CD4-positive, alpha-beta T cell treated with Interleukin-15 for 4 hours (primary cell): ENCODE measurements at regions not wholly inside any gene's neighbourhood (a gene's known extent, or its start where the extent isn't known, plus 50 kb on each side); places are given as distances from the start of the nearest gene placed in this dataset.

Experiments
- DNase-seq: peaks from one replicate; pipeline ENCODE4 v3.0.0-alpha.2; 2020; ENCODE audit warnings: low spot score

DNA sequence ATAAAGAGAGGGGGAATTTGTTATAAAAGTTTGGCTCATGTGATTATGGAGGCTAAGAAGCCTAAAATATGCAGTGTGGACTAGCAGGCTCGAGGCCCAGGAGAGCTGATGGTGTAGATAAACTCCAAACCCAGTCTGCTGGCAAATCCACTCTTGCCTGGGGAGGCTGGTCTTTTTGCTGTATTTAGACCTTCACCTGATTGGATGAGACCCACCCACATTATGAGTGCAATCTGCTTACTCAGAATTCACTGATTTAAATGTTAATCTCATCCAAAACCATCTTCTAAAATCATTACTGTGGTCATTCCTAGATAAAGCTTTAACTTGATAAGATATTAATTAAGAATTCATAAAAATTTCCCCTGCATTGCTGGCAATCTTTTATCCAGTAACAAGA lies 473.2 kb downstream of the TMA16 start:
- no peak for DNase-seq

GRCh38 chr4:163969291-163969690 lies 474.8 kb downstream of the TMA16 start:
- no peak for DNase-seq

- DNase-seq = no peak
These were observed 482.1 kb downstream of the TMA16 start for GRCh38 chr4:163976588-163976987.

DNA sequence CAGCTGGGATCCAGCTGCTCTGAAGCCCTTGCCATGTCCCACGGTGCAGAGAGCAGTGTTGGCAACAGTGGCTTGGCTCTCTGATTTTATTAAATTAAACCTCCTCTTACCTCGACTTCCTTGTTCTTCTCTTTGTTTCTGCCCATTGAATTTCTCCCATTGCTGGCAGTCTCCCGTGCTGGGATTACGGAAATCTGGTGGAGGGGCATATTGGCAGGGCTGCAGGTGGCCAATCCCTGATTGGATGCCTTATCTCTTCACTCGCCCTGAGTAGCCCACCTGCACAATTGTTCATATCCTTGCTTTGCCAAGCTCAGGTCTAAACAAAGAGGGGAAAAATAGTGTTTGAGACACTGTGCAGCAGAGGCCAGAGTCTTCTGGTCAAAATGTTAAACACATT lies 493.9 kb downstream of the TMA16 start:
- no peak for DNase-seq

GRCh38 chr4:163988865-163989264 lies 494.4 kb downstream of the TMA16 start:
- DNase-seq = no peak

GRCh38 chr4:163991298-163991865 lies 496.9 kb downstream of the TMA16 start:
- no peak for DNase-seq

GRCh38 chr4:164009435-164009834 lies 514.9 kb downstream of the TMA16 start:
- DNase-seq = no peak

DNA sequence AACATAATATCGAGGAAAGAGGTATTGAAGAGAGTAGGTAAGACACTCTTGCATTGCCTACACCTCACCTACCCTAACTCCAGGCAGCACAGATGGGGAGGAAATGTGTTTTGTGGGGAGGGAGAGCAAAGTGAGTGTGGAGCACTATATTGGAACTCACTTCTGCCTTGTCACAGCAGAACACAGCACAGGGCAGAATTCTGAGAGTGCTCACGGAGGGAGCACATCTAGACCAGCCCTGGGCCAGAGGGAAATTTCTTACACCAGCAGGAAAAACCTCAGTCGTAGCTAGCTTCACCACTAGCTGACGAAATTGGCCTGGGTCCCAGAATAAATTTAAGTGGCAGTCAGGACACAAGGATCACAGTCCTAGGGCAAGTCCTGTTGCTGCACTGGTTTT lies 517.3 kb downstream of the TMA16 start:
- DNase-seq = no peak

DNA sequence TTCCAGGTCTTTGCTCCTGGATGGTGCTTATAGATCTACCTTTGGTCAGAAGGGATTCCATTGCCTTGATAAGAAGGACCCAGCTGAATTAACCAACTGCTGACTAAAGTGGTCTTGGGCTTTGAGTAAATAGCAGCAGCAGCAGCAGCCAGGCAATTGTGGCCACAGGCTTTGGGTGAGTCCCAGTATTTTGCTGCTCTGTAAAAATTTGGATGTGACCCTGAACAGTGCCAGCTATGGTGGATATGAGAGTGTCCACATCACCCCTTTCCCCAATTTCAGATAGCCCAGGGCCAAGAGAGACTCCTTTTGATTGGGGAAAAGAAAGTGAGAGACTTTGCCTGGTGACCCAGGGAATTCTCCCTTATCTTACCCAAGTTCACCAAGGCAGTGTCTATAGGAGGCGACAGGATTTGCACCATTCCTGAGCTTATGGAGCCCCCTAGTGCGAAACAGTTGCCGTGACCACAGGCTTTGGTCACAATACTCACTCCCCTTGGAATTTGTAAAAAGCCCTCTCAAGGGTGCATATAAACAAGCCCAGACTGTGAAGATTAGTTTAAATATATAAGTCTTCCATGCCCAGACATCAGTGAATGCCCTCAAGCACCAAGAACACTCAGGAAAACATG lies 518.0 kb downstream of the TMA16 start:
- peak; percentile 15 for DNase-seq

DNA sequence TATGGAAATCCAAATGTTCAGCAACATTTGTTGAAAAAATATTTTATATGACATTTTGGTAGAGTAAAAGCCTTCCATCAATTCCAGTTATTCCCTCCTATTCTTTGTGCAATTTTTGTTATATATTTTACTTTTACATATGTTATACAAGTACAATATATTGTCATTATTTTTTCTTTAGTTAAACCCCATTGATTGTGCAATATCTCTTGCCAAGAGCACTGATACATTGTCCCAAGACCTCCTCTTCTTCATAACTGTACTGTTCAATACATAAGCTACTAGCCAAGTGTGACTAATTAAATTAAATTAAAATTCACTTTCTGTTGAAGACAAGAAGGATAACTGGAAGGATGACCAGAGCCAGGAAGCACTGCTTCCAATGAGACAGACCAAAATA lies 527.5 kb downstream of the TMA16 start:
- DNase-seq = no peak

- no peak for DNase-seq
These were observed 528.7 kb downstream of the TMA16 start for GRCh38 chr4:164023214-164023613.

DNA sequence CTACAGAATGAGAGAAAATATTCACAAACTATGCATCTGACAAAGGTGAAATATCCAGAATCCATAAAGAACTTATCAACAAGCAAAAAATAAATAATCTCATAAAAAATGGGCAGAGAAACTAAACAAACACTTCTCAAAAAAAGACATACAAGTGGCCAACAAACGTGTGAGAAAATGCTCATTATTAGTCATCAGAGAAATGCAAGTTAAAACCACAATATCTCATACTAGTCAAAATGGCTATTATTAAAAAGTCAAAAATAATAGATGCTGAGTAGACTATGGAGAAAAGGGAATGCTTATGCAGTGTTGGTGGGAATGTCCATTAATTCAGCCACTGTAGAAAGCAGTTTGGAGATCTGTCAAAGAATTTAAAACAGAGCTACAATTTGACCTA lies 533.3 kb downstream of the TMA16 start:
- DNase-seq = no peak

GRCh38 chr4:164039482-164039881 lies 545.0 kb downstream of the TMA16 start:
- DNase-seq = no peak

DNA sequence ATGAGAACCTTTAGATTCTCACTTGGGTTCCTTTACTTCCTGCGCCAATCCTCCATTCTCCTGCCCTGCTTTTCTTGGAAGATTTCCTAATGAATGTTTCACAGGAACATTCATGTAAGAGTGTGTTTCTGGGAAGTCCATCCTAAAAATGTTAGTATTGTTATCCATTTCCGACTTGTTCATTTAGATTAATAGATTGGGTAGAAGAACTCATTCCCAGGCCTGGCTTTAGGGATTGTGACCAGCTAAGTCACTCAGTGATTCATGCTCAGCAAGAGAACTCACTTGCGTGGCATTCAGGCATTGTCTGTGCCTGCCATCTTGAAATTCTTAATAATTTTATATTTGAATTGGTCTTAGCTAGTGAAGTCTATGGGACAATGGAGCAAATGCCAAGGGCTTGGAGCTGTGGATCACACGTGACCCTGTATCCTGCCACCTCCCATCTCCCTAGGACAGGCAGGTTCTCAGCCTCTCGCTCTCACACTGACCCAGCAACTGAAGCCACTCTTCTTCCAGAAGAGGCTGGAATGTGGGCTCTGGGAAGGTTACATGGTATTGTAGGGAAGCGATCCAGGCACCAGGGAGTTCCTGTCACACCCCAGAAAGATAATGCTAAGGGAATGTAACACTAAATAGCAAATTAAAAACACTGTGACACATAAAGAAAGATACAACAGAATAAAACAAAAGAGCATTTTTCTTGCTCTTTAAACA lies 562.1 kb downstream of the TMA16 start:
- no peak for DNase-seq

DNA sequence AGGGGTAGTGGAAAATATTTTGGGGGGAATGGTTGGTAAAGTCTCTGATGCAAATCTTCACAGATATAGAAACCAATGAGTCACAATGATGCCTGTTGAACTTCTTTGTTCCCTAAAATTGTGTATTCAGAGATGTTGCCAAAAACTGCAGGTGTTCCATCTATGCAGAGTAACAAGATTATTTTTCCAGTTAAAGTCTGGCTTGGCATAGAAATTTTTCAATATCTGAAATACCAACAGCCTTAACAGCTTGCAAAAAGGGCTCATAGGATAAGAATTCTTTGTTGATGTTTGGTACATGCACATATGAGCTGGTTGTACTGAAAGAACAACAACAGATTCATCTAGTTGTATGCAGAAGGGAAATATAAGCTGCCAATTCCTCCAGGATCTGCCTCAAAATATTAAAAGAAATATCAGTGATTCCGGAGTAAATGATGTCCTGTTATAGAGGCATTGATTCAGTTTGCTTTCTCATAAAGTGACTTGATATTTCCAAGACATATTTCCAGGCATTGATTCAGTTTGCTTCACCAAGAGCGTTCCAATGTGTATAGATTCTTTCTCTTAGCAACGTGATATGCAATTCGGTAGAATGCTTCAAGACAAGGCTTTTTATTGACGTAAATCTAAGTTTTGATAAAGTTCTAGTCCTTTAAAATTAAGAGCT lies 564.4 kb downstream of the TMA16 start:
- DNase-seq = no peak

DNA sequence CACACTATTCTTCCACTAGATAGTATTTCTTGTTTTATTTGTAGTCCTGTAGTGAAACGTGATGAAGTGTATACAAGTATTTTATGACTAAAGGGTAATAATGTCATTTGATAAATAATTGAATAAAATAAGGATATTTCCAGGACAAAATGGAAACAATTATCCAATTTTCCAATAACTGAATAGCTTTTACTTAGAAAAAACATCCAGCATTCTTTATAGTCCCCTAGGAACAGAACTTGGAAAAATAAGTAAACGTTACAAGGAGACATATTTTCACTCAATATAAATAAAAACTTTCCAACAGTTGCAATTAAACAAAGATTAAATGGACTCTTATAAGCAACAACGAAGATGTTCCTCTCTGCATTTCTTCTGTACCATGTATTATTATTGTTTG lies 566.0 kb downstream of the TMA16 start:
- DNase-seq = no peak

DNA sequence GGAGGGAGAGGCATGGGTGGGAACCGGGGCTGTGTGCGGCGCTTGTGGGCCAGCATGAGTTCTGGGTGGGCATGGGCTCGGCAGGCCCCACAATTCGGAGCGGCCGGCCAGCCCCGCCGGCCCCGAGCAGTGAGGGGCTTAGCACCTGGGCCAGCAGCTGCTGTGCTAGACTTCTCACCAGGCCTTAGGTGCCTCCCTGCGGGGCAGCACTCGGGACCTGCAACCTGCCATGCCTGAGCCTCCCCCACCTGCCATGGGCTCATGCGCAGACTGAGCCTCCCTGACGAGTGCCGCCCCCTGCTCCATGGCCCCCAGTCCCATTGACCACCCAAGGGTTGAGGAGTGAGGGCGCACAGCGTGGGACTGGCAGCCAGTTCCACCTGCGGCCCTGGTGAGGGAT lies 573.9 kb downstream of the TMA16 start:
- no peak for DNase-seq

DNA sequence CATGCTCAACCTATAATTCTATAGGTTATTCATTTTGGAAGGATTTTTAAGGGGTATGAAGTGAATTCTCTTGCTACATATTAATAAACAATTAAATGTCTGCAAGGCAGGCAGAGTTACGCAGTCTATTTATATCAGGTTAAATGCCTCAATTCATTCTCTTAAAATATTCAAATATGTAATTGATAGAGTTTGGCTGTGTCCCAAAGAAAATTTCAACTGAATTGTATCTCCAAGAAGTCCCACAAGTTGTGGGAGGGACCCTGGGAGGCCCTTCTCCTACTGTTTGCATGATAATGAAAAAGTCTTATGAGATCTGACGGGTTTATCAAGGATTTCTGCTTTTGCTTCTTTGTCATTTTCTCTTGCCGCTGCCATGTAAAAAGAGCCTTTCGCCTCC lies 576.1 kb downstream of the TMA16 start:
- no peak for DNase-seq

GRCh38 chr4:164081371-164081770 lies 586.9 kb downstream of the TMA16 start:
- no peak for DNase-seq

GRCh38 chr4:164081801-164082200 lies 587.3 kb downstream of the TMA16 start:
- DNase-seq = no peak

- no peak for DNase-seq
These were observed 593.2 kb downstream of the TMA16 start for GRCh38 chr4:164087733-164088132.

DNA sequence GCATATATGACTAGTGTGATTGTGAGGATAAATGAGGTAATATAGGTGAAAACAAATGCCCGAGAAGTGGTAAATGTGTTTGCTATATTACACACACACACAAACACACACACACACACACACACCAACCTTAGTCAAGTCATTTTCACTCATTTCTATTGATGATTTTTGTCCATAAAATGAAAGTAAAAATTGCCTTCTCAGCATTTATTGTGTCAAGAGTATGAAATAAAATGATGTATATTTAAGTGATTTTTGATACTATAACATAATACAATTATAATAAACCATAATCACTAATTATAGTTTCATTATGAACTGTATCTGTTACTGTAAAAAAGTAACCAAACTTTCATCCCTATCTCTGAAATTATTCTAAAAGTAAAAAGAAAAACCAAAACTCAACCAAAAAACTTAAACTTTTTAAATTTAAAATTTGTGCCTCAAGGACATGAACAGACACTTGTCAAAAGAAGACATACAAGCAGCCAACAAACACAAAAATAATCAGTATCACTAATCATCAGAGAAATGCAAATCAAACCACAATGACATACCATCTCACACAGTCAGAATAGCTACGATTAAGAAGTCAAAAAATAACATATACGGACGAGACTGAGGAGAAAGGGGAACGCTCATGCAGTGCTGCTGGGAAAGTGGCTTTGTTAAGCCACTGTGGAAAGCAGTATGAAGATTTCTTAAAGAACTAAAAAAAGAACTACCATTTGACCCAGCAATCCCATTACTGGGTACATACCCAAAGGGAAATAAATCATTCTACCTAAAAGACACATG lies 601.0 kb downstream of the TMA16 start:
- no peak for DNase-seq
